HCT116 (cell line): ENCODE measurements at regions not wholly inside any gene's neighbourhood (a gene's known extent, or its start where the extent isn't known, plus 50 kb on each side); places are given as distances from the start of the nearest gene placed in this dataset.

Experiments
- ATAC-seq: fragments of 200-7000 bp; cut with Tn5 transposase; 2 replicates; pipeline ENCODE4 v1.9.1; 2020; ENCODE audit warnings: mild to moderate bottlenecking, moderate library complexity
- BruUV-seq: library from RNA; stranded (reverse); fragments of 400-500 nt; replicated peaks from 2 replicates; lab custom pipeline; 2021; lab: Mats Ljungman, UMichigan
- CTCF ChIA-PET: fragments of 300-600 bp; sonication (Branson Sonifier 250); formaldehyde crosslinking; loops from one replicate; lab custom pipeline; 2021; ENCODE audit warnings: antibody characterized with exemption; lab: Charles Lee
- POLR2A ChIA-PET: fragments of 300-600, 350-600 bp; sonication (Branson Sonifier 250); formaldehyde crosslinking; loops from one replicate; lab custom pipeline; 2021; ENCODE audit warnings: antibody characterized with exemption; lab: Charles Lee
- RAD21 ChIA-PET, 2 experiments: fragments of 300-600 bp; sonication (Branson Sonifier 250); formaldehyde crosslinking; loops; one replicate each; lab custom pipeline; 2023; ENCODE audit warnings: low total read pairs in 2 of 2; ENCODE audit not compliant: uncharacterized antibody in 2 of 2, unreplicated experiment in 2 of 2, low non-redundant PET in 1 of 2; lab: Charles Lee
- DNase-seq: peaks from one replicate; pipeline ENCODE4 v3.0.0-alpha.2; 2010; ENCODE audit warnings: low read depth, low spot score
- H2AFZ ChIP-seq: fragments of 200-600 bp; shearing (Covaris generic), sonication (generic); 2 replicates; pipeline ENCODE4 v1.6.1; 2017; ENCODE audit warnings: low read depth, mixed run types, mixed read lengths, antibody characterized with exemption, low read length; ENCODE audit not compliant: poor library complexity, severe bottlenecking
- H3K27ac ChIP-seq: 2 replicates; pipeline ENCODE4 v1.5.1; 2012; ENCODE audit warnings: low read depth, low read length
- H3K27me3 ChIP-seq: fragments of 200-600 bp; sonication (generic); 2 replicates; pipeline ENCODE4 v1.6.1; 2016; ENCODE audit warnings: mixed run types, low read length, mixed read lengths; ENCODE audit not compliant: insufficient read depth
- H3K36me3 ChIP-seq, 2 experiments: fragments of 200-500 bp in 1 of 2; fragments of 200-600 bp in 1 of 2; sonication (Bioruptor generic) in 1 of 2; sonication (generic) in 1 of 2; 2 replicates each; pipeline versions ENCODE4 v1.5.1 to v1.6.1; 2014 to 2016; ENCODE audit warnings: low read length in 2 of 2, inconsistent platforms in 1 of 2, mixed read lengths in 1 of 2, mixed run types in 1 of 2; ENCODE audit not compliant: insufficient read depth in 2 of 2, control insufficient read depth in 1 of 2
- H3K4me1 ChIP-seq, 2 experiments: fragments of 200-600 bp in 1 of 2; sonication (generic) in 1 of 2; 2 replicates each; pipeline versions ENCODE4 v1.5.1 to v1.6.1; 2012 to 2017; ENCODE audit warnings: low read length in 2 of 2, inconsistent platforms in 1 of 2, mild to moderate bottlenecking in 1 of 2, mixed read lengths in 1 of 2, mixed run types in 1 of 2, moderate library complexity in 1 of 2; ENCODE audit not compliant: insufficient read depth in 2 of 2, control insufficient read depth in 1 of 2
- H3K4me2 ChIP-seq: fragments of 200-600 bp; sonication (generic); 2 replicates; pipeline ENCODE4 v1.6.1; 2017; ENCODE audit warnings: mixed run types, low read length, mixed read lengths
- H3K4me3 ChIP-seq, 2 experiments: fragments of 200-600 bp in 1 of 2; sonication (generic) in 1 of 2; replicated peaks in 1 of 2; 2 replicates each; pipeline ENCODE4 v1.5.1; 2011 to 2016; ENCODE audit warnings: low read length in 2 of 2, control low read depth in 1 of 2, low read depth in 1 of 2, mild to moderate bottlenecking in 1 of 2, mixed read lengths in 1 of 2, mixed run types in 1 of 2
- H3K79me2 ChIP-seq: fragments of 200-600 bp; sonication (generic); 2 replicates; pipeline ENCODE4 v1.6.1; 2017; ENCODE audit warnings: mild to moderate bottlenecking, mixed run types, low read length, moderate library complexity, mixed read lengths; ENCODE audit not compliant: insufficient read depth
- H3K9ac ChIP-seq: fragments of 200-600 bp; sonication (generic); 2 replicates; pipeline ENCODE4 v1.6.1; 2016; ENCODE audit warnings: low read length, mixed read lengths
- H3K9me2 ChIP-seq: fragments of 200-600 bp; sonication (generic), shearing (Covaris generic); 2 replicates; pipeline ENCODE4 v1.6.1; 2017; ENCODE audit warnings: mixed run types, mild to moderate bottlenecking, moderate library complexity; ENCODE audit not compliant: insufficient read depth
- H3K9me3 ChIP-seq, 2 experiments: fragments of 200-500 bp in 1 of 2; fragments of 200-600 bp in 1 of 2; sonication (Bioruptor generic) in 1 of 2; sonication (generic) in 1 of 2; 2 replicates each; pipeline ENCODE4 v1.6.1; 2014 to 2017; ENCODE audit warnings: low read length in 2 of 2, mixed read lengths in 2 of 2, inconsistent platforms in 1 of 2, low read depth in 1 of 2, mild to moderate bottlenecking in 1 of 2, mixed run types in 1 of 2, moderate library complexity in 1 of 2; ENCODE audit not compliant: control insufficient read depth in 1 of 2, insufficient read depth in 1 of 2
- H4K20me1 ChIP-seq: fragments of 200-600 bp; sonication (generic), shearing (Covaris generic); 2 replicates; pipeline ENCODE4 v1.6.1; 2017; ENCODE audit warnings: mixed run types, mild to moderate bottlenecking, moderate library complexity; ENCODE audit not compliant: insufficient read depth
- ATF3 ChIP-seq: IDR thresholded peaks from 2 replicates; pipeline ENCODE4 v1.6.1; 2012
- EGR1 ChIP-seq: IDR thresholded peaks from 2 replicates; pipeline ENCODE4 v1.6.1; 2012; ENCODE audit warnings: low read depth
- ELF1 ChIP-seq: IDR thresholded peaks from 2 replicates; pipeline ENCODE4 v1.6.1; 2012; ENCODE audit warnings: low read depth, borderline replicate concordance
- EZH2 ChIP-seq: fragments of 200-600 bp; sonication (generic); IDR thresholded peaks from 2 replicates; pipeline ENCODE4 v1.6.1; 2017; ENCODE audit warnings: antibody characterized with exemption, mixed run types
- EZH2phosphoT487 ChIP-seq: fragments of 200-600 bp; IDR thresholded peaks from 2 replicates; pipeline ENCODE4 v1.6.1; 2018; ENCODE audit warnings: antibody characterized with exemption, borderline replicate concordance
- FOSL1 ChIP-seq: IDR thresholded peaks from 2 replicates; pipeline ENCODE4 v1.6.1; 2012; ENCODE audit warnings: low read depth
- MAX ChIP-seq: IDR thresholded peaks from 2 replicates; pipeline ENCODE4 v1.6.1; 2012
- POLR2A ChIP-seq: IDR thresholded peaks from 2 replicates; pipeline ENCODE4 v1.7.0; 2011; ENCODE audit warnings: borderline replicate concordance; ENCODE audit not compliant: insufficient read depth, insufficient read length; ENCODE audit errors: extremely low read depth
- POLR2AphosphoS5 ChIP-seq: IDR thresholded peaks from 2 replicates; pipeline ENCODE4 v1.6.1; 2011; ENCODE audit warnings: mild to moderate bottlenecking, low read depth, low read length, moderate library complexity
- RAD21 ChIP-seq: IDR thresholded peaks from 2 replicates; pipeline ENCODE4 v1.6.1; 2012; ENCODE audit warnings: low read depth, mild to moderate bottlenecking
- SIN3A ChIP-seq: IDR thresholded peaks from 2 replicates; pipeline ENCODE4 v1.6.1; 2012; ENCODE audit warnings: low read depth
- SP1 ChIP-seq: IDR thresholded peaks from 2 replicates; pipeline ENCODE4 v1.6.1; 2012; ENCODE audit warnings: low read depth
- SRF ChIP-seq: IDR thresholded peaks from 2 replicates; pipeline ENCODE4 v1.6.1; 2012; ENCODE audit warnings: low read depth
- TCF7L2 ChIP-seq: IDR thresholded peaks from 2 replicates; pipeline ENCODE4 v1.7.0; 2011; ENCODE audit warnings: borderline replicate concordance, inconsistent platforms; ENCODE audit not compliant: insufficient read depth, insufficient read length; ENCODE audit errors: extremely low read depth
- YY1 ChIP-seq: IDR thresholded peaks from 2 replicates; pipeline ENCODE4 v1.6.1; 2011; ENCODE audit warnings: low read length, low read depth, moderate library complexity, mild to moderate bottlenecking; ENCODE audit not compliant: insufficient replicate concordance; ENCODE audit errors: extremely low read depth
- ZFX ChIP-seq: fragments of 450-650 bp; IDR thresholded peaks from 2 replicates; pipeline ENCODE4 v1.6.1; 2017
- ZNF274 ChIP-seq: fragments of 200-500 bp; sonication (Bioruptor generic); IDR thresholded peaks from 2 replicates; pipeline ENCODE4 v1.6.1; 2014; ENCODE audit warnings: mild to moderate bottlenecking, low read depth, low read length, inconsistent platforms
- intact Hi-C: fragments of 100-400 bp; cut with micrococcal nuclease; formaldehyde crosslinking; loops from 2 replicates; pipeline ENCODE4 v1.10.0; 2022
- TF ChIP-seq, protein P1 (sequence below): IDR thresholded peaks from 2 replicates; pipeline ENCODE4 v1.6.1; 2012; ENCODE audit warnings: low read depth
- TF ChIP-seq, protein P2 (sequence below), 3 experiments: fragments of 200-600 bp in 1 of 3; sonication (generic) in 1 of 3; IDR thresholded peaks in 2 of 3; conservative IDR thresholded peaks in 1 of 3; 2 replicates each; pipeline ENCODE4 v1.5.1; 2012 to 2017; ENCODE audit warnings: low read depth in 2 of 3, low read length in 2 of 3, antibody characterized with exemption in 1 of 3, borderline replicate concordance in 1 of 3, control low read depth in 1 of 3, mild to moderate bottlenecking in 1 of 3, mixed read lengths in 1 of 3, mixed run types in 1 of 3, moderate library complexity in 1 of 3; ENCODE audit not compliant: insufficient read depth in 1 of 3
- TF ChIP-seq, protein P3 (sequence below): IDR thresholded peaks from 2 replicates; pipeline ENCODE4 v1.6.1; 2011; ENCODE audit warnings: mild to moderate bottlenecking, low read length, moderate library complexity; ENCODE audit not compliant: insufficient replicate concordance; ENCODE audit errors: extremely low read depth

- Histone ChIP-seq H3K4me1 (no peaks in the 10 kb centered on the region), H3K9ac (no peak overlapping the region), H3K79me2 (no peaks in the 10 kb centered on the region), H3K4me3 (no peak overlapping the region), H3K9me3 (no peaks in the 10 kb centered on the region), H3K4me2 (no peak overlapping the region), H3K36me3 (no peaks in the 10 kb centered on the region), H2AFZ (no peak overlapping the region), H3K27me3 (peaks cover 21% of the 10 kb centered on the region), H3K27ac (no peak overlapping the region), H4K20me1 (no peaks in the 10 kb centered on the region), H3K9me2 (no peaks in the 10 kb centered on the region)
- TF ChIP-seq YY1 (no peak), SIN3A (no peak), FOSL1 (no peak), ELF1 (no peak), EZH2 (no peak), POLR2AphosphoS5 (no peak), TCF7L2 (no peak), EGR1 (no peak), POLR2A (no peak), EZH2phosphoT487 (no peak), RAD21 (no peak), SP1 (no peak), ZFX (no peak), SRF (no peak), MAX (no peak), ZNF274 (no peak), ATF3 (no peak)
- TF ChIP-seq, protein P1, sequence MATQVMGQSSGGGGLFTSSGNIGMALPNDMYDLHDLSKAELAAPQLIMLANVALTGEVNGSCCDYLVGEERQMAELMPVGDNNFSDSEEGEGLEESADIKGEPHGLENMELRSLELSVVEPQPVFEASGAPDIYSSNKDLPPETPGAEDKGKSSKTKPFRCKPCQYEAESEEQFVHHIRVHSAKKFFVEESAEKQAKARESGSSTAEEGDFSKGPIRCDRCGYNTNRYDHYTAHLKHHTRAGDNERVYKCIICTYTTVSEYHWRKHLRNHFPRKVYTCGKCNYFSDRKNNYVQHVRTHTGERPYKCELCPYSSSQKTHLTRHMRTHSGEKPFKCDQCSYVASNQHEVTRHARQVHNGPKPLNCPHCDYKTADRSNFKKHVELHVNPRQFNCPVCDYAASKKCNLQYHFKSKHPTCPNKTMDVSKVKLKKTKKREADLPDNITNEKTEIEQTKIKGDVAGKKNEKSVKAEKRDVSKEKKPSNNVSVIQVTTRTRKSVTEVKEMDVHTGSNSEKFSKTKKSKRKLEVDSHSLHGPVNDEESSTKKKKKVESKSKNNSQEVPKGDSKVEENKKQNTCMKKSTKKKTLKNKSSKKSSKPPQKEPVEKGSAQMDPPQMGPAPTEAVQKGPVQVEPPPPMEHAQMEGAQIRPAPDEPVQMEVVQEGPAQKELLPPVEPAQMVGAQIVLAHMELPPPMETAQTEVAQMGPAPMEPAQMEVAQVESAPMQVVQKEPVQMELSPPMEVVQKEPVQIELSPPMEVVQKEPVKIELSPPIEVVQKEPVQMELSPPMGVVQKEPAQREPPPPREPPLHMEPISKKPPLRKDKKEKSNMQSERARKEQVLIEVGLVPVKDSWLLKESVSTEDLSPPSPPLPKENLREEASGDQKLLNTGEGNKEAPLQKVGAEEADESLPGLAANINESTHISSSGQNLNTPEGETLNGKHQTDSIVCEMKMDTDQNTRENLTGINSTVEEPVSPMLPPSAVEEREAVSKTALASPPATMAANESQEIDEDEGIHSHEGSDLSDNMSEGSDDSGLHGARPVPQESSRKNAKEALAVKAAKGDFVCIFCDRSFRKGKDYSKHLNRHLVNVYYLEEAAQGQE = no peak
- TF ChIP-seq, protein P2, sequence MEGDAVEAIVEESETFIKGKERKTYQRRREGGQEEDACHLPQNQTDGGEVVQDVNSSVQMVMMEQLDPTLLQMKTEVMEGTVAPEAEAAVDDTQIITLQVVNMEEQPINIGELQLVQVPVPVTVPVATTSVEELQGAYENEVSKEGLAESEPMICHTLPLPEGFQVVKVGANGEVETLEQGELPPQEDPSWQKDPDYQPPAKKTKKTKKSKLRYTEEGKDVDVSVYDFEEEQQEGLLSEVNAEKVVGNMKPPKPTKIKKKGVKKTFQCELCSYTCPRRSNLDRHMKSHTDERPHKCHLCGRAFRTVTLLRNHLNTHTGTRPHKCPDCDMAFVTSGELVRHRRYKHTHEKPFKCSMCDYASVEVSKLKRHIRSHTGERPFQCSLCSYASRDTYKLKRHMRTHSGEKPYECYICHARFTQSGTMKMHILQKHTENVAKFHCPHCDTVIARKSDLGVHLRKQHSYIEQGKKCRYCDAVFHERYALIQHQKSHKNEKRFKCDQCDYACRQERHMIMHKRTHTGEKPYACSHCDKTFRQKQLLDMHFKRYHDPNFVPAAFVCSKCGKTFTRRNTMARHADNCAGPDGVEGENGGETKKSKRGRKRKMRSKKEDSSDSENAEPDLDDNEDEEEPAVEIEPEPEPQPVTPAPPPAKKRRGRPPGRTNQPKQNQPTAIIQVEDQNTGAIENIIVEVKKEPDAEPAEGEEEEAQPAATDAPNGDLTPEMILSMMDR (IDR thresholded peaks at IDR 0.05 in 2 of 3, conservative IDR thresholded peaks at IDR 0.05 in 1 of 3; ENCODE audit: borderline replicate concordance in 1 of 3, insufficient read depth in 1 of 3, low read depth in 2 of 3, low read length in 2 of 3) = no peak
- TF ChIP-seq, protein P3, sequence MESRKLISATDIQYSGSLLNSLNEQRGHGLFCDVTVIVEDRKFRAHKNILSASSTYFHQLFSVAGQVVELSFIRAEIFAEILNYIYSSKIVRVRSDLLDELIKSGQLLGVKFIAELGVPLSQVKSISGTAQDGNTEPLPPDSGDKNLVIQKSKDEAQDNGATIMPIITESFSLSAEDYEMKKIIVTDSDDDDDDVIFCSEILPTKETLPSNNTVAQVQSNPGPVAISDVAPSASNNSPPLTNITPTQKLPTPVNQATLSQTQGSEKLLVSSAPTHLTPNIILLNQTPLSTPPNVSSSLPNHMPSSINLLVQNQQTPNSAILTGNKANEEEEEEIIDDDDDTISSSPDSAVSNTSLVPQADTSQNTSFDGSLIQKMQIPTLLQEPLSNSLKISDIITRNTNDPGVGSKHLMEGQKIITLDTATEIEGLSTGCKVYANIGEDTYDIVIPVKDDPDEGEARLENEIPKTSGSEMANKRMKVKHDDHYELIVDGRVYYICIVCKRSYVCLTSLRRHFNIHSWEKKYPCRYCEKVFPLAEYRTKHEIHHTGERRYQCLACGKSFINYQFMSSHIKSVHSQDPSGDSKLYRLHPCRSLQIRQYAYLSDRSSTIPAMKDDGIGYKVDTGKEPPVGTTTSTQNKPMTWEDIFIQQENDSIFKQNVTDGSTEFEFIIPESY = no peak
- no peak for DNase-seq
- no peak for ATAC-seq
- ChIA-PET CTCF (no interaction called here), RAD21 (no interaction called here), POLR2A (no interaction called here)
- no TSS peak for BruUV-seq
- intact Hi-C loops = no loop called here
Measured at GRCh38 chr12:66932126-66932525, 253.2 kb upstream of the GRIP1 start.
